GM21381 (cell line): ENCODE measurements at regions not wholly inside any gene's neighbourhood (a gene's known extent, or its start where the extent isn't known, plus 50 kb on each side); places are given as distances from the start of the nearest gene placed in this dataset.

Experiments used
- ATAC-seq: cut with Tn5 transposase; IDR thresholded peaks from one replicate; pipeline ENCODE4 v1.9.1; 2021; ENCODE audit warnings: mild to moderate bottlenecking, moderate library complexity; ENCODE audit not compliant: unreplicated experiment

DNA sequence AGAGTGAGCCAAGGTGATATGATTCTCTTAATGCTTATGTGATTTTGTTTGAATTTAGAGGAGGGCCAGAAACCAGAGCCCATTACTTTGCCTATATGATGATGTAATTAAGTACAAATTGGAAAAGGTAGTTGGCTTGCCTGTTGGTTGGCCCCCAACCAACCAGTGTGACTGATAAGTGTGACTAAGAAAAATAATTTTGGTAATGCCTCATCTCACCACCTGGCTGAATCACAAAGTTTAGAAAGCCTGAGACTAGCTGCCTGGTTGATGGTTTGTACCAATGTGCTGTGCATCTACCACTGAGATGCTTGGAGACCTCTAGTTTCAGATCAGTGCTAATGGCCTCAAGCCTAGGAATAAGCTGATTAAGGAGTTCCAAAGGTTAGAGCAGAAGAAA is 338.7 kb downstream of the CDH2 start:
- ATAC-seq: no peak

- no peak for ATAC-seq
Measured at GRCh38 chr18:27826101-27826500, 350.8 kb downstream of the CDH2 start.

- ATAC-seq: no peak
Measured at GRCh38 chr18:27825689-27826088, 351.2 kb downstream of the CDH2 start.

DNA sequence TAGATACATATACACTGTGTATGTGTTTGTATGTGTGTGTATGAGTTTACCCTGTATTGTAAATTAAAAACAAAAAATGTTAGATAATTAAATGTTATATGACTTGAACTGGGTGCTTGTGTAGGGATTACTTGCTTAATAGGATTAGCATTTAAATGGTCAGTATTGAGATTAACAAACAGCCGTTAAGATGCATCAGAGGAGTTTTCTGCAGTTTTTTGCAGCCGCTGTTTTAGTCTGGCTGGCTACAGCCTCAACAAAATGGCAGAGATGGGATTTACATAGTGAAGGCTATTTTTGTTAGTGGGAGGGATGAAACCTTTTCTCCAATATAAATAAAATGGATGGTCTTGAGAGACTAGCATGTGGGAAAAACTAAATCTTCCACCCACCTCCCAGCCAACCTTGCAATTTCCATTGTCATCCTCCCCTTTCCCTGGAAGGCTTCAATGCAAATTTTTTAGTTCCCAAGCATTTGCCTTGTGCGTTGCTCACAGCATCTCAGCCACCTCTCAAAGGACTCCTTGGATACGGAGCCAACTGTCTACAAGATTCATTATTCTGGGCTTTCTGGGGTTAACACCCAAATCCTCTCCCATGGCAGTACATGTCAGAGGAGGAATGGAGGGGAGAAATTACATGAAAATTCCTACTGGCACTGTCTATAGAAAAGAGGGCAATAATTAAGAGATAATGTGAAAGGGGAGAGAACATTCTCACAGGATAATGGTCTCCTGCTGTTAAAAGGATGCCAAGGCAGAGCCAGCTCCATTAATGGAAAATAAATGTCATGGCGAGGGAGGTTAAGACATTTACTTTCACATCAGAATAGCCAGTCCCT is 351.9 kb downstream of the CDH2 start:
- no peak for ATAC-seq

GRCh38 chr18:27824275-27824674 is 352.7 kb downstream of the CDH2 start:
- no peak for ATAC-seq

GRCh38 chr18:27823053-27823452 is 353.9 kb downstream of the CDH2 start:
- ATAC-seq: no peak

DNA sequence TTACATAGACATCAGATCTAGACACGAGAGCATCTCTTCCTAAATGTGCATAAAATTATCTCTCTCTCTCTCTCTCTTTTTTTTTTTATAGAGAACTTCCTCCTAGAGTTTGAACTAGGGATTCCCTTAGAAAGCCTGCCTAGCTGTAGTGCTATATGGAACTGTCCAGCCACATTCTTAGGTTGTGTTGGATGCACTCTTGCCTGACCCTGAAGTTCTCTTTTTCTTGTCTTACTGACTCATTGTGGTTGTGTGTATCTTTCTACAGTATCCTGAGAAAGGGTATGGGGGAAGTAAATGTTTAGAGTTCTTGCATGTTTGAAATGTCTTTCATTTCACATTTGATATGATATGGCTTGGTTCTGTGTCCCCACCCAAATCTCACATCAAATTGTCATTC is 368.2 kb downstream of the CDH2 start:
- no peak for ATAC-seq

DNA sequence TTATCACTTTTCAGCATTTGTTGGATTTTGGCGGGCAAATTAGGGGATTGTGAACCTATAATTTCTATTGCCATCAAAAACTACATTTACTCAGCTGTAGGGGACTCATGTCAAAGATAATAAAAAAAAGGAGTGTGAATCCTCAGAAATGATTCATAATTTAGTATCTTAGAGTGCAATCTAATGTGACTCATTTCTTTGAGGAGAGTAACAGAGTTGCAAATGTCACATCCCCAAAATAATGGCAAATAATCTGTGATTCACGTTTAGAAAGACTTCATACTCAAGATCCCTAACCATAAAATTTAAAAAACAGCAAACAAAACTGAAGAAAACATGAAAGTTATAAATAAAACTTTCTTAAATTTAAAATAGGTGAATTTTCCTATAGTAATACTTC is 373.0 kb downstream of the CDH2 start:
- no peak for ATAC-seq

GRCh38 chr18:27797484-27797883 is 379.4 kb downstream of the CDH2 start:
- no peak for ATAC-seq

DNA sequence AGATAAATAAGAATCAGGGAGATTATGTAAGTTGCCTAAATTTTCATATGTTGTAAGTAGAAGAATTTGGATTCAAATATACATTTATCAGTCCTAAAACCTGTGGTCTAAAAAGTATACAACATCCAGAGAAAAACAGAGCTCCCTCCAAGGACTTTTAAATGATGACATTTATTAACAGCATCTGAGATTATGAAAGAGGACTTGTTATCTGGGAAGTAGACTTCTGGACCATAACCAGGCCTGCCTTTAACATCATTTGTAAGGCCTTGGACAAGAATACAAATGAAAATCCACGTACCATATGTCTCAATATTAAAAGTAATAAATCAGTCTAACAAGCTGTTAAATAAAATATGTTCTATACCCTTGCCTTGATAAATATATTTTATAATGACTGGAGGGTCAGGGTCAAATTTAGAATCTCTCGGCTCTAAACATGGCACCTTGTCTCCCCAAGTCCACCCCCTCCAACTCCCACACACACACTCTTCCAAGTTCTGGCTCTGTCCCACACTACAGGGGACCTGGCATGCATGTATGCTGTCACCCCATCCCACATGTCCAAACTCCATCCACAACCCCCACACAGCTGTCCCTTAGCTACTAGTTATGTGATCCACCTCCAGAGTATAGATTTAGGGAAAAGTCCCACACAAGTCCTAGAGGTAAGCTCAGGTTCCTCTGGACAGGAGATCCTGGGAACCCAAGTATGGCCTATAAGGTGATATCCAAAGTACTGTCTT is 382.6 kb downstream of the CDH2 start:
- no peak for ATAC-seq

DNA sequence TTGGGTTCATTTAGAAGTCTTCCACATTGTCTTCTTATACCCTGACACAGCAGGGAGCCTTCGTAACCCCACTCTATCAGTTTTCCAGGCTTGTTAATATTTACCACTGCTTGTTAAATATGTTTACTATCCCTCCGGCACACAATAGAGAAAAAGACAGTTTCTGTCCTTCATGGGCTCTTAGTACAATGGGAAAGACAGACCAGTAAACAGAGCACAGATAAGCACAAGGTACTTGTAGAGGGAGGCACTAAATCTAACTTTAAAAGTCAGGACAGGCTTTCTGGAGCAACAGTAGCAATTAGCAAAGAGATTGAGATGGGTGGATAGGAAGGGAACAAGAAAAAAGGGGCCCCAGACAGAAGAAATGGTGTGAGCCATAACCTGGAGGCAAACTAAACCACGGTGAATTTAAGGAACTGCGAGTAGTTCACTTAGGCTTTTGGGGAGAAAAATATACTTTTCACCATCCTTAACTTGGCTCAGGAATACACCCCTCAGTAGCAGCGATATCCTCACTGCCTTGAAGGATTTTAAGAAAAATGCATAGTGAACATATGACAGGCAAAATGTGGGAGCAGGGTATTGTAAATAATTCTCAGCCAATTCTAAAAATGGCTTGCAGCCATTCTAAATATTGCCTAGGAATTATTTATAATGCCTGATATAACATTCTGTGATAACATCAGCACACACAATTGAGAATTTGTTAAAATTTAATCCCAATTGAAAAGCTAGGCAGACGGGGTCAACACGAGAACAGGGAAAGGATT is 383.7 kb downstream of the CDH2 start:
- ATAC-seq: no peak

DNA sequence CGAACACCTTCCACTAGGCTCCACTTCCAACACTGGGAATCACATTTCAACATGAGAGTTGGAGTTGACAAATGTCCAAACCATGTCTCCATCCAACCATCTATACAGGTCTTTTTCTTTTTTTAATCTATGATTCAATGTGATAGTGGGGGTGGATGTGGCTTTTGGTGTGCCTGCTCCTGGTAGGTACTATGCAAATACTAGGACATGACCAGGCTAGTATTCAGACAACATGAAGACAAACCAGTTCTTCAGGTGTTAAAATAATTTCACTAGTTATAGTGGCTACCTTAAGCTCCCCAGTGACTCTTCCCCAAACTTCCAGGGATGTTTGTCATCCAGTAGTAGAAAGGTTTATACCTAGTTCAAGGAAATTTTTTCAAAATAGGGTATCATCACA is 387.5 kb downstream of the CDH2 start:
- no peak for ATAC-seq

DNA sequence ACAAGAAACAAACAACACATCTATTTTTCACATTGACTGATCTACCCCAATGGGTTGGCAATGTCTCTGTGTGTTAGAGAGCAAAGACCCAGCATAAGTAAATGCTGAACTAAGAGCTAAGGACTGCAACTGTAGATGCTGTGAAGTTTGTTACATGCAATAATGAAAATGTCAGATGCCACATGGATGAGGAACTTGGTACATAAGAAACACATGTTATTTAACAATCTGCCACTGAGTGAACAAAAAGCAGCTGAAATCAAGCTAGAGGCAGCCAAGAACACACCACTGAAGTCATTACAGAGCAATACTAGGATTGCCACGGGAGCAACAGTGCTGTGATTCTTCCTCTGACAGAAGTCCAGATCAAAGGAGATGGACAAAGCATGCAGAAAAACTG is 389.4 kb downstream of the CDH2 start:
- ATAC-seq: no peak

DNA sequence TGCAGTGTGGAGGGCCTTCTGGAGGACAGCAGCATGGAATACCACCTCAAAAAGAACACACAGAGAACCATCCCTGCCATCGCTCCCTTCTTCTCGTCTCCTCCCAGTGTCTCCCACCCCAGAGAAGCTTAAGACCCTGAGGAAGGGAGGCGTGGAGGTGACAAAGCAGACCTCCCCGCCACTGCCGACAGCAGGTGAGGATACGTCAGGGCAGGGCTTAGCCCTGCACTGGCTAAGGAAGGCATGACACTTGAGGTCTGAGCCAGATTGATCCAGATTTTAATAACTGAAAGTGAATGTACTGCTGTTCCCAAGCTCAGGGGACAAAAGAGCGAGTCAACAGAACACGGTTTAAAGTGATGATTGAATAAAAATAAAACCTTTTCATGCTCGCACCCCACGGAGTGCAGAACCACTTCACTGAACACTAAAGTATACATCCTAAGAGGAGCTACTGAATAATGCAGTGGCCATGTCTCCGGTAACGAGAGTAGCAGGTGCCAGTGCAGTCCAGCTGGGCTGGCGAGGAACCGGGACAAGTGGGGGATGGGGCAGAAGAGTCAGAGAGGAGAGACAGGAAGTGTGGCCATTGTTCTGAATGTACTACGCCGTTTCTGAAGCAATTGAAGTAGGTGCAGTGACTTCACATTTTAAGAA is 391.0 kb downstream of the CDH2 start:
- no peak for ATAC-seq

DNA sequence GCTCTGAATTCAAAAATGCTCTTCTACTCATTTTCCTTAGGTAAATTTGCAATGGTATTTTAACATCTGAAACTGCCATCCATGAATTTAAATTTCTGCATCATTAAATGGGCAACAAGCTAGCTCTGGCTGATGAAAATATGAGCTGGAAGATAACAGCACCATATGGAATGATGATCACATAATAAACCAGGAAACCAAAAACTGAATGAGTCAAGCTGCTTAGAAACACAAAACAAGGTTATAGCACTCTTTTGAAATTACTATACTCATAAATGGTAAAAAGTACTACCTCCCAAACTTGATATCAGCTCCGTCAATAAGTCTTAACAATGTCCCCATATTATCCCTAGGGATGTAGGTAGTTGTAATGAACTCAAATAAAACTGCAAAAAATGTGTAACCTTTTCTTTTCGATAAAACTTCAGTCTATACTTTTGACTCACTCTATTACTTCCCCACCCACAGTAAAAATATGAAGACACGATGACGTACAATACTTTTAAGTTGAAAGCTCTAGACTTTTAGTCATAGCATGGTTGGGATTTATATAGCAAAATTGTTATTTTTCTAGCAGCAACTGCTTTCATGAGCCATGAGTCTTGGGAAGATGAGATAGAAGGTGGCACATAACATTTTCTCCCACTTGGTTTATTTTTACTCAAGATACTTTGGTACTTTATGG is 396.7 kb downstream of the CDH2 start:
- no peak for ATAC-seq

DNA sequence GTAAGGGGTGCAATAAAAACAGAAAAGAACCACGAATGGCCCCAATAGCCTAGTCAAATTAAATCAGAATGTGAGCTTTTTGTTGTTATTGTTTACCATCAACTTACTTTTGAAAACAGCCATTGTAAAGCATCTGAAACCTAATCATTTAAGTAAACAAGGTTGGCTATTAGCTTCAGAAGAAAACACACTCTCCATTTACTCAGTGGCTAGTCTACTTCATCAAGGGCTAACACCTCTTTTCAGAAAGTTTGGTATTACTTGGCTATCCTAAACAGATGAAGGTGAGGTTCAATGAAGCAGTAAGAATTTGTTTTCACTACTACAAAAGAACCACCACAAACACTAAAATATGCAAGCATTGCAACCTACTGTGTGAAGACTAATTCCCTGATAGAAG is 398.0 kb downstream of the CDH2 start:
- no peak for ATAC-seq

DNA sequence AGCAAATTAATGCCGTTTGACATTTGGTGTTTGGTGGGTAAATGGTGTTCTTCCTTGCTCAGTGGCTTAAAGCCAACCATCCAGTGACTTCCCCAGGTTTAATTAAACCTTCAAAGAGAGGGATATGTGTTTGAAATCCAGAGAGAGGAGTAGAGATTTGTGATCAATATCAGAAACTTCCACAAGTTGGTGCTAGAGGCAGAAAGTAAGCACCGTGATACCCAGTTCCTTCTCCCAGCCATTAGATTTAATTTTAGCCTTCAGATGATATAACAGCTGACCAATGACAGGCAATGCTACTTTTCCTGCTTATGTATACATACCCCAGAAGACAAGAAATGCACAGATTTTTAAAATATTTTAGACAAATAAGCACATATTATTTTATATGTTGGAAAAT is 398.5 kb downstream of the CDH2 start:
- ATAC-seq: no peak

DNA sequence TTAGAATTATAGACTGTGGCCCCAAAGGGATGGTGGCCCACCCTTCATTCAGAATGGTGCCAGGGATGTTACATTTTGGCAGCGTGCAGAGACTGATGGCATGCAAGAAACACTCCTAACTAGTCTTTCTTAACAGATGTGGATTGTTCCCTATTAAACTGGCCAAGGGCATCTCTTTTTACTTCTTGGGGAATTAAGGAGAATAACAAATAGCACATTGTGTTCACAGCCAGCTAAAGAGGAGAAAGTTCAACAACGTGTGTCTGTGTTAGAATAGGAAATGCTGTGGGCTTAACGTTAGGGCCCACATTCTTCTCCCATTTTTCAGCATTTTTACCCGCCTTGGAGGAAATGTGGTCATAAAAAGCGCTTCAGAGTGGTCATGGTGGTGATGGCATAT is 404.8 kb downstream of the CDH2 start:
- ATAC-seq: no peak

GRCh38 chr18:27771571-27771970 is 405.4 kb downstream of the CDH2 start:
- ATAC-seq: no peak

DNA sequence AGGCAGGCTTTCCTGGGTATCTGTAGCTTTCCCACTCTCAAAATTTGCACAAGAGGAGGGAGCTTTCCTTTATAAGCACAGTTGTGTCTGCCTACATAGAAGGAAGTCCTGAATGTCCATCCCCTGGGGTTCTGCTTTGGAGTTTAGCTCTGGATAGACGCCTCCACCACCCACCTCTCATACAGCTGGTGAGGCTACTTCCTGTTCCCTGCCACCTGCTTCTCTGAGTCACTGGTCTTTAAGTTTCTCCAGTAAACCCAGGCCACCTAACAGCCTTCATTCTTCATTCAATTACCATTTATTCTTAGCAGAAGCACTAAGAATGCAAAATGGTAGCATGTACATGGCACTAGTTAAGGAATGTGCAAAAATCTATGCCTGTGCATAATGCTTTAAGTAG is 407.8 kb downstream of the CDH2 start:
- no peak for ATAC-seq

DNA sequence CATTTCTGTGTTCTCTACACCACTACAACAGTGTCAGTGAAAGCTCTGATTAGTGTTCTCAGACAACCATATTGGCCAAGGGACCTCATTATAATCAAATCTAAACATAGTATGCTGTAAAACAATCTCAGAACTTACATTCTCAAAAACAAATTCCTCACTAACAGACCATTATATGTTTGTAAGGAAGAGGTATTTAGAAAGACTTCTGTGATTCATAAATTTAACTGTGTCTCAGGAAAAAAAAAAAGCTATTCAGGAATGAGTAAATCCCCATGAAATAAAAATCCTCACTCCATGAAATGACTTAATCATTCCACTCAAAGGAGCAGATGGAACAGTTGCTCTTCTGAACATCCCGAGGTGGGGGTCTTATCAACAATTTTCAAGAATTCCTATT is 413.0 kb downstream of the CDH2 start:
- no peak for ATAC-seq
